WI38 (cell line): ENCODE measurements at regions not wholly inside any gene's neighbourhood (a gene's known extent, or its start where the extent isn't known, plus 50 kb on each side); places are given as distances from the start of the nearest gene placed in this dataset.

ENCODE experiments used
- H3K4me3 ChIP-seq: 2 replicates; pipeline ENCODE4 v1.5.1; 2011; ENCODE audit warnings: low read depth, mild to moderate bottlenecking, control low read depth, low read length
- CTCF ChIP-seq: IDR thresholded peaks from 2 replicates; pipeline ENCODE4 v1.5.1; 2012; ENCODE audit warnings: low read depth, mild to moderate bottlenecking, control low read depth, low read length

GRCh38 chr2:129733579-129733978 is 245.9 kb upstream of the RAB6C start:
- no peak for TF ChIP-seq CTCF
- H3K4me3 ChIP-seq, result no peak overlapping the region

GRCh38 chr2:129734343-129735034 is 245.0 kb upstream of the RAB6C start:
- no peak overlapping the region for H3K4me3 ChIP-seq
- TF ChIP-seq CTCF, result no peak

GRCh38 chr2:129735576-129735975 is 243.9 kb upstream of the RAB6C start:
- no peak for TF ChIP-seq CTCF
- H3K4me3 ChIP-seq, result no peak overlapping the region

GRCh38 chr2:129737660-129738527 is 241.6 kb upstream of the RAB6C start:
- TF ChIP-seq CTCF, result no peak
- no peak overlapping the region for H3K4me3 ChIP-seq

- no peak for TF ChIP-seq CTCF
- no peak overlapping the region for H3K4me3 ChIP-seq
These were observed 240.7 kb upstream of the RAB6C start for GRCh38 chr2:129738799-129739198.

GRCh38 chr2:129740504-129740903 is 239.0 kb upstream of the RAB6C start:
- no peak overlapping the region for H3K4me3 ChIP-seq

More at GRCh38 chr2:129740504-129740903, 239.0 kb upstream of the RAB6C start:
- no peak for TF ChIP-seq CTCF
